NCI-H1417 (cell line): ENCODE measurements at regions not wholly inside any gene's neighbourhood (a gene's known extent, or its start where the extent isn't known, plus 50 kb on each side); places are given as distances from the start of the nearest gene placed in this dataset.
A peak's percentile ranks its signal among the peaks of the same experiment; 100 is the strongest.
"Not testable (repeated sequence)": the region's sequence is repeated elsewhere in the genome, so short reads cannot be mapped to it uniquely, and the experiment has no call there.

Source experiments
- DNase-seq, 3 experiments: peaks; one replicate each; lab custom pipeline; 2025; lab: John Stamatoyannopoulos, UW

DNA sequence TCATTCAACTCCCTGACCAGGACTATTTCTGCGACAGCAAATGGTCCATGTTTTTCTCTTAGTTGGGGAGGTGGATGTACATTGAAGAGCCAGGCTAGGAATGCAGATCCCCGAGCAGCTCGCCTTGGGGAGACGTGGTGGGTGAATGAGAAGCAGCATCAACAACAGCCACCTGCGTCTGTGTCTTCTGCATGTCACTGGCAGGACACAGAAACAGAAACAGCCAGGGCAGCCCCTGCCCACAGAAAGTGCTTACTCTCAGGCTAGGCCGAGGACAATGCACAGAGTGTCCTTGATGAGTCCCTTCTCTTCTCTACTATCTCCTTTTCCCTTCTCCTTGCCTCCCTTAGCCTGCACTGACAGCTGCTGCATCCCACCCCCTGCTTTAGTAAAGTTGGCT is 541.9 kb upstream of the CADM1 start:
- no peak for DNase-seq

DNA sequence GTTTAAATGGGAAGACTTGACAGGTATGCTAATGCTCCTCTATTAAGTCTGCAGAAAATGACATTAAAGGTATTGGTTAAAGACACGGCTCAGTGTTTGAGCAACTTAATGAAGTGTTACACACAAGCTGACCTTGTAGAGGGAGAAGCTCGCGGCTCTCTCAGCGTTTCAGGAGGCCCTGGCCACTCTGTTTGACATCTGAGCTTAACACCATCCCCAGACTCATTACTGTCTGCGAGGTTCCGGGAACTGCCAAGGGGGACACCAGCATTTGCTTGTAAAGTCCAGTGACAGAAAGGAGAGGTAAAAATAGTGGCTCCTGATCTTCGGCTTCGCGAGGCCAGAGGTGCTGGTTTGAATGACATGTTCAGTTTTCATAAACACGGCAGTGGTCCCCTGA is 540.7 kb upstream of the CADM1 start:
- no peak for DNase-seq

DNA sequence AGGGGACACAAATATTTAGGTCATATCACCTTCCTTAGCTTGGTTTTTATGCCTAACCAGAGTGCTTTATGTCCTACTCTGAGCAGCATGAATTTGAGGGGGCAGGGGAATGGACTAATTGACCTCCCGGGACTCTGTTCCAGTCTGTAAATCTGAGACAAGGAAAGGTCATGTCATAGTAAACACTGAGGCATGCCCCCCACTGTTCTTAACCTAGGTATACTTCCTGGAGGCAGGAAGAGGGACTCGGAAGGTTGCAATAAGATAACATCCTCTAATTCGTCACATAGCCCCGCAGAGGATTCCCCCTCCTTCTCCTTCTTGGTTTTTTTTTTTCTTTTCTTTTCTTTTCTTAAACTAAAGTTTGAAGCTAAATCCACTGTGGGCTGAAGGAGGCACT is 540.3 kb upstream of the CADM1 start:
- DNase-seq: peak in 1 of 3 experiments; percentile 32

DNA sequence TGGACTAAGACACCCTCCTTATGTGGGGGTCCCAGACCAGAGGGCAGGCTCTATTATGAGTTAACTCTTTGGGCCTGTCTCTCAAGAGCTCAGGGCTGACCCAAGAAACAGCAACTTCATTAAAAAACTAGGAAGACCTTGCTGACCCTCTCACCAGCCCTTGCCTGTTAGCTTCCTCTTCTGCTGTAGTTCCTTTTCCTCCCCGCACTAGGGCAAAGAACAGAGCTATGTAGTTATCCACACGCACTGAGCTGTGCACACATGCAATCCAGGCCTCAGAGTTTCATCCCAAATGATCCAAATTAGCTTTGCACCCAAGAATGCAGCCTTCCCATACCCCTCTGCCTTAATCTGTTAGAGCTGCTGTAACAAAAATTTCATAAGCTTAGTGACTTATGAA is 539.6 kb upstream of the CADM1 start:
- DNase-seq: no peak

DNA sequence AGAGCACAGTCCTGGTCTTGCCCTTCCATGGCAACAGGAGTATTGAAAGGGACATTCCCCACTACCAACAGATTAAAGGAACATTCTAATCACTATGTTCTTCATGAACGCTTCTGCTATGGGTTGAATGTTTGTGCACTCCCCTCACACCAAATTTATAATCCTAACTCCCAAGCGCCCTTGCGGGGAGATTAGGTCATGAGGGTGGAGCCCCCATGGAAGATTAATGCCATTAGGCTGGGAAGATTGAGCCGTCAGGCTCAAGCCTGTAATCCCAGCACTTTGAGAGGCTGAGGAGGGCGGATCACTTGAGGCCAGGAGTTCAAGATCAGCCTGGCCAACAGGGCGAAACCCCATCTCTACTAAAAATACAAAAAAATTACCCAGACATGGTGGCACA is 538.8 kb upstream of the CADM1 start:
- DNase-seq: not testable (repeated sequence)

DNA sequence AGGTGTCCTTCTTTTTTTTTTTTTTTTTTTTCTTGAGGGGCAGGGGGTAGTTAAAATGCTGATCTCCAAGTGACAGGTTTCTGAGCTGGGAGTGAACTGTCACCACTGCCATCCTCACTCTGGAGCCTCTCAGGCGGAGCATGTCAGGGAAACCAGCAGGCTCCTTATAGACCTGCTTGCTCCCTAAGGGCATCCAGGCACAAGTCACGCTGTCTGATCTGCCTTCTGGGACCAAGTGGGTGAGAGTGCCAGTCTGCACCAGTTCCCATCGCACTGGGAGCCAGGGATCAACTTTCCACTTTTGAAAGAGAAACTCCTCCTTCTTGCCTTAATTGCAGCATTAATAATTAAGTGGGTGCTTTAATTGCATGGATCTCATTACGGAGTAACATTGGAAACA is 537.9 kb upstream of the CADM1 start:
- DNase-seq: peak; percentile 39 to 88 (median 56)

DNA sequence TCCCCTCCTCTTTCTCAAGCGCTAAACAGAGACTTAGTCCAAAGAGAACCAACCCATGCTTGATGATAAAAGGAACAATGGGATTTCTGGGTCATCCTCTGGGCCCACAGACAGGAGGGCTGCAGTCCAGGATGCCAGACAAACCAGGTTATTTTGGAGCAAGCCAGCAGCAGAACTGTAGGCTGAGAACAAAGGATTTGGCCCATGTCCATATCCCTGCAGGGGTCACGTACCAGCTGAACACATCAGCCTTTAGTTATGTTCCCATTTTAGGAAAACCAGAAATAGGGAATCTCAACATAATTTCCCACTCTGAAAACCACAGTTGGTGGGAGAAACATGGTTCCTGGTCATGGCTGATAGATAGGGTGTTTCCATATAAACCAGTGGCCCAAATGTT is 533.6 kb upstream of the CADM1 start:
- peak in 1 of 3 experiments; percentile 44 for DNase-seq

DNA sequence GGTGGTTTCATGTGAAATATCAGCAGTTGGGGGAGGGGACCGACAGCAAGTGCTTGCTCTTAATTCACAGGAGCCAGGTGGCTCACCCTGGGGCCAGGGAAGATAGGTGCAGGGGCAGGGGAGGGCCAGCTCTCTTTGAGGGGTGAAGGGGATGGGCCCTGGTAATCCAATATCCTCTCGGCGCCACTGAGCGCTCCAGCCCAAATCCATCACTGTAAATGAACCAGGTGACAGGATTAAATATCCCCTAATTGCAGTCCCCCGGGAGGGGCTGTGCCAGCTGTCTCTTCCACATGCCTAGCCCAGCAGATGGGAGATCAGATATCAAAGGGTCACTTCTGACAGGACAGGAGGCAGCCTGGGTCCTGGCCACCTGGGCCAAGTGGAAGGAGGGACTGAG is 531.8 kb upstream of the CADM1 start:
- peak; percentile 94 to 100 (median 97) for DNase-seq

DNA sequence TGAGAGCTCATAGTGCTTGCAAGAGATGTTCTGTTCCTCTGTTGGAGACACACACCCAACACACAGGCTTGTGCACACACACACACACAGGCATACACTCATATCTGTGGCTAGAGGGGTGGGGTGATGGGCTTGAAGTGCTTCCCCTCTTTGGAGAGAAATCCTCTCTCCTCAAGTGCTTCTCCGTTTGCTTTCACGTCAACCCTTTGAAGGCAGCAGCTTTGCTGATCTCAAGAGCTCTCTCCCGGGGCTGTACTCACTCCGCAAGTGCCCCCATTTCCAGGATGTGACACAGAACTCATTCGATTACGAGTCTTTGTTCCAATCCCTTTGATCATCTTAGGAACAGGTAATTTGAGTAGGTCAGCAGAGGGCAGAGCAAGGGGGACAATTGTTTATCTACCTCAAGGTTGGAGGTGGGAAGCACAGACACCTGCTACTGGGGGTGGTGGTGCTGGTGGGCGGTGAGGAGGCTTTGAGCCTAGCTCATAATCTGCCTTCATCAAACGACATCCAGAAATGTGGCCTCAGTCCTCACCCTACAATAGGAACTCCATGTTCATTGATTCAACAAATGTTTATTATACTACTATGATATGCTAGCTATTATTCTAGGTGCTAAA is 529.8 kb upstream of the CADM1 start:
- DNase-seq: peak; percentile 75 to 97 (median 94)

DNA sequence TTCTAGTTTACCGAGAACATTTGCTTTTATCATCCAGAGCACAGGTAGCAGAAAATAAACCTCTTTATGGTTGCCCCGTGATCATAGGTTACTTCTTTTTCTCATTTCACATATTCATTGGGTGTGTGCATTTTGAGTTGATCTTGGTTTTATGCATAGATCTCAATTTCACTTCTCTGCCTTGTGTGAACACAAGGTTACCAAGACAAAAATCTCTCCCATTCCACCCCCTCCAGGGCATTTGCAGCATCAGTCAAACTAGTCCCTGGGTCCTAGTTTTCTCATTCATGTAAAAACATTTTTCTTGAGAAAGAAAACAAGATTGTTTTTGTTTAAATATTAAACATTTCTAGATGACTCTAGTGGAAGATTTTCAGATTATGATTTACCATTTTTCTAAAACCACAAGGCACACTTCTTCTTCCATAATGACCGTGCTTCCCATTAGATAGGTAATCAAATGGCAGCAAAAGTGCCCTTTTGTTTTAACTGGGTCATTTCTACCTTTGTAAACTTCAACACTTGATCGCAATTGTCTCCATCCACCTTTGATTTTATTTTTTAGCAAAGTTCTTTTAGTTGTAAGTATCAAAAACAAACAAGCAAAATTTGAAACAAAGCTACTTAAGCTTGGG is 526.6 kb upstream of the CADM1 start:
- no peak for DNase-seq

DNA sequence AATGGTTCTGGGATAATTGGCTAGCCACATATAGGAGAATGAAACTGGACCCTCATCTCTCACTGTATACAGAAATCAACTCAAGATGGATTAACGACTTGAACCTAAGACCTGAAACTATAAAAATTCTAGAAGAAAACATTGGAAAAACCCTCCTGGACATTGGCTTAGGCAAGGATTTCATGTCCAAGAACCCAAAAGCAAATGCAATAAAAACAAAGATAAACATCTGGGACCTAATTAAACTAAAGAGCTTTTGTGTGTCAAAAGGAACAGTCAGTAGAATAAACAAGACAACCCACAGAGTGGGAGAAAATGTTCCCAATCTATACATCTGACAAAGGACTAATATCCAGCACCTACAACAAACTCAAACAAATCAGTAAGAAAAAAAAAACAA is 524.3 kb upstream of the CADM1 start:
- DNase-seq: peak in 1 of 3 experiments; percentile 72

DNA sequence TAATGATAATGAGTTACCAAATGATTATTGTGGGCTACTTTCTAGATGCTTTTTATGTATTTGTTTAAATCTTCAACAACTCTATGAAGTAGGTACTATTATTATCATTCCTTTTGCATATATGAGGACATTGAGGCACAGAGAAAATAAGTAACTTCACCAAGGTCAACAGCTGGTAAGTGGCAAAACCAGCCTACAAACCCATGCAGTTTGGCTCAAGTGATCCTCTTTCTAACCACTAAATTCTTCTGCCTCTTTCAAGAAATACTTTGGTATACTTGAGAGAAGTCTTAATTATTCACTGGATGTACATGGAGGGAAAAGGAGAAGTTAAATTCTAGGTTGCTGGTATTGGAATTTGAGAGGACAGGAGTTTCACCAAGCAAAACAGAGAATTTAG is 495.2 kb upstream of the CADM1 start:
- no peak for DNase-seq

DNA sequence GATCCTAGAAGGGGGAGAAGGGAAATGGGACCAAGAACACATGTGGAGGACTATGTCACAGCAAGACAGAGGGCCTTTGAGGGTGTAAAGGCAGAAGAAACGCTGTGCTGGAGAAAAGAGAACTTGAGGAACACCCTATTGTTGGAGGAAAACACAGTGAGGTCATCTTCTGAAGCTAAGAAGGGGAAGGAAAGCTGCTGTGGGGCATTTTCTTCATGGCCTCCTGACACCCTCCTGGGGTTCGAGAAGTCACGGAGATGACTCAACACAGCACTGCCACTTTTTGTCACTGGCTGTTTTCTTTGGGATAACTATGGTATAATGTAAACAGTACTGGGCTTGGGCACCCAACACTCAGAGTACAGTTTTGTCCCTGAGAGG is 492.6 kb upstream of the CADM1 start:
- DNase-seq: no peak

DNA sequence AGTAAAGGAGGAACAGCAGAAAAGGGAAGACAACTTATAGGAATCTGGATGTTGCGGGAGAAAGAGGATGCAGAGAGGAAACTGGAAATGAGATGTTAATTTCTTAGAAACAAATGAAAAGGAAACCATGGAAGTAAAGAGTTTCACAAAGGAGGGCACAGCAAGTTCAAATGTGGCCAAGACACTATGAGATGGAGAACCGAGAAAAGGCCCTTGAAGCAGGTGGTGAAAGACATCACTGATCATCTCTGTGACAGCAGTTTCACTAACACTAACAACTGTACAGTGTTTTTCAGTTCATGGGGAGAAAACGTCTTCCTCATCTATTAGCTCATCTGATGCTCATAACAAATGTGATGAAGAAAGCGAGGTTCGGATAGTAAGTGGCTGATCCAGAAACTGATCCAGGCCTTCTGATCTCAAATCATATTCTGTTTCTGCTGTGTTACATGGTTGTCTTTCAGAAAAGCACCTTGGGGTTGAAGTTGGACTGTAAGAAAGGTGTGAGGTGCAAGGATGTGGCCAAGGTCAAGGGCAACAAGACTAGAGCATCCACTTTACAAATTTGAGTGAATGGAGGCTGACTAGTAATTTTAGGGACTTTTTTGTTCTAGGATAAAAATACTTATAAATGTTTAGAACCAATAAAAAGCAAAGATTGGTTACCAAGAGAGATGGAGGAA is 492.1 kb upstream of the CADM1 start:
- DNase-seq: no peak

DNA sequence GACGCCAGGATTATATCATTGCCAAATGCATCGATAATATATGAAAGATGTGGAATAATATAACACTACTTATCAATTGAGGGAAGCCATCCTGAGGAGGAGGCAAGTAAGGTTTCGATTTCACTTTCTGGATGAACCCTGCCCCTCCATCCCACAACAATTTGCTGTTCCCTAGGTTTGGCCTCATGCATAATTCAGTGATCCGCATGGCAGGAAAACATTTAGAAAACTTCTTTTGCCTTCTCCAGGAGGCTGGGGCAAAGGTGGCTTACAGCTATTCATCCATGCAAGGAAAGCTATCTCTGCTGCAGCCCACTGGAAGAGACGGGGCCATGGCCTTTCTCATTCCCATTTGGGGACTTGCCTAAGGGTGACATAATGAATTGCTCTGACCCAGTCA is 489.4 kb upstream of the CADM1 start:
- no peak for DNase-seq

DNA sequence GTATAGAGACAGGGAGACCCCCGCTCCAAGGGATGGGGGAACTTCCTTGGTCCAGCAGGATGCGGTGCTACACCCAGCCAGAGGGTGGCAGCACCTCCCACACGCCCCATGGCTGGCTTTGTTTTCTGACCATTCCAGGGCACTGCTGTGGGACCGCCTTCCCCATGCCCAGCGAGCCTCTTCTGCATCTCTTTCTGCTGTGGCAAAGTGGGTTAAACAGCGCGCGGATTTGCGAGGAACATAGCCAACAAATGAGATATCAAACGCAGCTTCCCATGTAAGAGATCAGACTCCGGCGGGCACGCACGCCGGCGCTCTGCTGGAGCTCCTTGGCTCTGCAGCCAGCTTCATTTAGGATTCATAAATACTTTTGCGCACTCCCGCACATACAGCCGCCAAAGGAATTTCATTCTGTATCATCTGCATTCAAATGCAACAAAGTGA is 485.8 kb upstream of the CADM1 start:
- peak in 1 of 3 experiments; percentile 30 for DNase-seq

DNA sequence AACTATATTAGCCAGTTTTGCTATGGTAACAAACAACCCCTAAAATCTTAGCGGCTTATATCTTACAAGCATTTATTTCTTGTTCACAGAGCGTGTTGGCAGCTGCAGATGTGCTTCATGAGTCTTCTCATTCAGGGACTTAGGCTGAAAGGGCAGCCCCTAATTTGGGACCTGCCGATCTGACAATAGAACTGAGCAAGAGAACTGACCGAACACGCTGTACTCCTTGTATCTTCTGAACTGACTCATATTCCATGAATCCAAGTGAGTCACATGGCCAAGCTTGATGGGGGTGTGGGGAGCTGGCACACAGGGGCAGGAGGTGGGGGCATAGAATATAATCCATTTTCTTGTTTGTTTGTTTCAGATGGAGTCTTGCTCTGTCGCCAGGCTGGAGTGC is 481.7 kb upstream of the CADM1 start:
- no peak for DNase-seq

DNA sequence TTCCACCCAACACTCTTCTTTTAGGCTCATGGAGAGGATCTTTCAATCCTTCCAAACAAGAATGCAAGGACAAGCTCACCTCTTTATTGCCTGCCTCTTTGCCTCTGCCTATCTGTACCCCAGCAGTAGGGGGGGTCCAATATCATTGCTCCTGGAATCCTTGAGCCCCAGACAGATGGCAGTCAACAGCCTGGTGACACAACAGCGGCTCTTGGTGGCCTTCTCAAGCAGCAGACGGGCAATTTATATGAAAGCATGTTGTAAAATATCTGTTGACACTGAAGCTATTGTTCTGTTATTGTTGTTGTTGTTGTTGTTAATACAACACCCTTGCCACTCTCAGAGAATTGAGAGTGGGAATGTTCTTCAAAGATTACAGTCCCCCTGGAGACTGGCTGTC is 480.0 kb upstream of the CADM1 start:
- DNase-seq: no peak

DNA sequence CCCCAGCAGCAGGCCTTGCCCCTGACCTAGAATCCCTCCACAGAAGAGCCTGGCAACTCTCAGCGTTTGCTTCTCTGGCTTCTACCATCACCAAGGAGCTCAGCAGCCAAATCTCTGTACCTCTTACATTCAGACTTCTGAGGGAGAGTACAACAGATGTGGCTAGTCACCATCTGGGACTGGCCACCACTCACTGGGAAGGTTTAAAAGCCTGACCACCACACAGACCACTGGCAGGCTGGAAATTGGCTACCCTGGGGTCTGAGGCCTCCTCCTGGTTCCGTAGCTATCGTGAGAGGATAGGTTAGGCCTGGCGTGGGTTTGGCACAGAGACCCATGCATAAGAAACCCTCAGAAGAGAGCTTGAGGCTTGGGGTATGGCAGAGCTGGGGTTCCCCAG is 478.5 kb upstream of the CADM1 start:
- DNase-seq: no peak

DNA sequence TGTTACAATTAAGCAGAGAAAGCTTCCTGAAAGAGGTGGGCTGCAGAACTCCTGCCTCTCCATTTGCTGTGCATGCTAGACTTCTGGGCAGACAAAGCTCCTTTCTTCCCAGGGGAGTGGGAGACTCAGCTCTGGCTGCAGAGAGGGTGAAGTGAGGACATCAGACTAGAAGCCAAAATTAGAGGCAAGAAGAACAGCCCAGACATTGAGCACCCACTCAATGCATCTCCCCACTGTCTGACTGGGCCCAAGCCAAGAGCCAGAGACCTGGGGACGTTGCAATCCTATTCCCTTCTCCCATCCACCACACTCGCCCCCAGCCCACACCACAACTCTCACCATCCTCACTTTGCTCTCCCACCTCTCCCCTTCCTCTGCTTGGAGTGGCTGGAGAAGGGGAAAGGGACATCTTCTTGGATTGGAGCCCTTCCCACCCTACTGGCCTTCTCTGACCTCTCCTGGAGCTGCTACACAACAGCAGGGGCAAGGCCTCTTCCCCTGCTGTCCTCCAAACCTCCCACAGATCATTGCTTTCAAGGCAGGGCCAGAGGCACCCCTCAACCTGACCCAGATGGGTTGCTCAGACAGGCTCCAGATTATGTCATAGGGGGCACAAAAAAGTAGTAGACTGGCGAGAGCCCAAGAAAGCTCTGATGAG is 477.7 kb upstream of the CADM1 start:
- no peak for DNase-seq

DNA sequence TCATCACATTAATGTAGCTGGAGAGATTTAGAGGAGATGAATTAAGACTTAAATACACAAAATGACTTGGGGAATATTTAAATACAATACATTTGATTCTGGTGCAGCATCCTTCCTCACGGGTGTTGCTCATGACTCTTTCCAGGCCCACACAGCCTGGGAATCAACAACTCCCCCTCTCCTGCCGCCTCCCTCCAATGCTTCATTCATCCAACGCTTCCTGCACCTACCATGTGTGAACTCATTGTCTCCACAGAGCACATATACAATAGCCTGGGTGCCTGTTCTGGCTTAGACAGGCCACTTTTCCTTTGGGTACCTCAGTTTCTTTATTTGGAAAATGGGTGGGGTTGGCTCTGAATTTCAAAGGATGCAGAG is 476.9 kb upstream of the CADM1 start:
- DNase-seq: no peak

DNA sequence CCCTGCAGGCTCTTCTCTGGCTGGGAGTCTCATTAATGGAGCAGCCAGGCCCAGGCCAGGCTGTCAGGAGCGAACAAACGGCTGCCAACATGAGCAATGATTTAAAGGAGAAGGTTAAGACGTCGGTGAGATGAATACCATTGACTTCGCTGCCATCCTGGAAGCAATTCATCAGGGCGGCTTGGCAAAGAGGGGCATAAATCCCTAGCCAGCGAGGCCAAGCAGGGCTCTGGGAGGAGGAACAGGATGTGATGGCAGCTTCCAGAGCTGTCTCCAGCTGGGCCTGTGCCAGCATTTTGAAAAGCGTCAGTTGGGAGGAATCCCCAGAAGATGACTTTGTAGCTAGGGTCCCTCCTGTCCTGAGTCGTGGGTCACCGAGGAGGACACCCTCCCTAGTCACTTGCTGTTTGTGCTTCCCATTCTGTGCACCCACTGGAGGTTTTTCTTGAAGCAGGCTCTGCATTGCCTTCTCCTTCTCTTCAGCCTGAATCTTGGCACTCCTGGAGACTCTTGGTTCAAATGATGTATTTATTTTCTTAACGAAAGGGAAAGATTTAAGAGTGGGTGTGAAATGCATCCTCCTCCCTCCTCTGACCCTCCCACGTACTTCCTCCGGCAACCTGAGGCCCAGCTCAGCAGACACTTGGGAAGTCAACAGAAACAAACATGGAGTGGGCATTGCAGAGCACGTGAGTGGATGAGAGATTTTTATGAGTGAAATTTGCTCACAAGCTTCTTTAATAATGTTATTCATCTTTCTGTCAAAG is 476.3 kb upstream of the CADM1 start:
- no peak for DNase-seq
